GM23338 (cell line): ENCODE measurements at regions not wholly inside any gene's neighbourhood (a gene's known extent, or its start where the extent isn't known, plus 50 kb on each side); places are given as distances from the start of the nearest gene placed in this dataset.

Experiments
- CREB1 ChIP-seq: fragments of 250-450 bp; sonication (Bioruptor Pico); IDR thresholded peaks from 2 replicates; pipeline ENCODE4 v1.5.0; 2020; ENCODE audit warnings: low read depth, mild to moderate bottlenecking, moderate library complexity
- CTCF ChIP-seq, 2 experiments: fragments of 200-600 bp in 1 of 2; sonication (generic) in 1 of 2; conservative IDR thresholded peaks; 2 replicates each; pipeline versions ENCODE4 v1.5.1 to v1.6.1; 2016 to 2017; ENCODE audit warnings: antibody characterized with exemption in 2 of 2, low read depth in 2 of 2, mild to moderate bottlenecking in 2 of 2, moderate library complexity in 1 of 2
- ETS1 ChIP-seq: IDR thresholded peaks from 2 replicates; pipeline ENCODE4 v1.6.1; 2016; ENCODE audit warnings: antibody characterized with exemption
- EZH2 ChIP-seq: fragments of 200-600 bp; sonication (generic); IDR thresholded peaks from one replicate; pipeline ENCODE4 v1.8.0; 2017; ENCODE audit warnings: antibody characterized with exemption, mild to moderate bottlenecking, low read depth; ENCODE audit not compliant: unreplicated experiment
- EZH2phosphoT487 ChIP-seq: fragments of 200-600 bp; sonication (generic); IDR thresholded peaks from one replicate; pipeline ENCODE4 v1.8.1; 2018; ENCODE audit warnings: antibody characterized with exemption; ENCODE audit not compliant: unreplicated experiment
- JUNB ChIP-seq: IDR thresholded peaks from one replicate; pipeline ENCODE4 v1.6.1; 2016; ENCODE audit warnings: antibody characterized with exemption; ENCODE audit not compliant: unreplicated experiment
- NANOG ChIP-seq: IDR thresholded peaks from 2 replicates; pipeline ENCODE4 v1.6.1; 2016; ENCODE audit warnings: antibody characterized with exemption, borderline replicate concordance
- POLR2AphosphoS5 ChIP-seq: IDR thresholded peaks from 2 replicates; pipeline ENCODE4 v1.6.1; 2016; ENCODE audit warnings: antibody characterized with exemption, low read depth
- REST ChIP-seq: IDR thresholded peaks from one replicate; pipeline ENCODE4 v1.6.1; 2018; ENCODE audit warnings: antibody characterized with exemption; ENCODE audit not compliant: unreplicated experiment
- ZNF114 ChIP-seq: fragments of 250-450 bp; sonication (Bioruptor Pico); IDR thresholded peaks from 2 replicates; pipeline ENCODE4 v1.5.0; 2020; ENCODE audit warnings: mild to moderate bottlenecking, moderate library complexity
- ZNF331 ChIP-seq: fragments of 250-450 bp; sonication (Bioruptor Pico); IDR thresholded peaks from 2 replicates; pipeline ENCODE4 v1.5.0; 2020; ENCODE audit warnings: low read depth, mild to moderate bottlenecking, moderate library complexity
- ZNF462 ChIP-seq: fragments of 250-450 bp; sonication (Bioruptor Pico); IDR thresholded peaks from 2 replicates; pipeline ENCODE4 v1.5.0; 2020; ENCODE audit warnings: mild to moderate bottlenecking, moderate library complexity

GRCh38 chr1:218582646-218583045, 237.5 kb downstream of the TGFB2 start:
- TF ChIP-seq CTCF (conservative IDR thresholded peaks at IDR 0.05; ENCODE audit: low read depth in 2 of 2), result no peak
- no peak for TF ChIP-seq EZH2
- no peak for TF ChIP-seq REST
- TF ChIP-seq CREB1 (CRISPR knock-in tag), result no peak
- TF ChIP-seq ZNF331 (CRISPR knock-in tag), result no peak
- no peak for TF ChIP-seq JUNB
- TF ChIP-seq POLR2AphosphoS5, result no peak
- no peak for TF ChIP-seq EZH2phosphoT487
- no peak for TF ChIP-seq ETS1
- no peak for TF ChIP-seq ZNF114 (CRISPR knock-in tag)
- TF ChIP-seq ZNF462, result no peak
- TF ChIP-seq NANOG, result no peak
